ENCODE measurements at regions not wholly inside any gene's neighbourhood (a gene's known extent, or its start where the extent isn't known, plus 50 kb on each side); places are given as distances from the start of the nearest gene placed in this dataset.

GRCh38 chr16:51407921-51408320, 256.9 kb upstream of the SALL1 start:
- TF ChIP-seq POLR2A (IDR thresholded peaks at IDR 0.05) (no peak), CTCF (IDR thresholded peaks at IDR 0.05) (no peak)
